Smooth muscle cell (in vitro differentiated cells): ENCODE measurements at regions not wholly inside any gene's neighbourhood (a gene's known extent, or its start where the extent isn't known, plus 50 kb on each side); places are given as distances from the start of the nearest gene placed in this dataset.

Experiments
- DNase-seq: peaks from one replicate; lab custom pipeline; 2025; ENCODE audit not compliant: unreplicated experiment; lab: John Stamatoyannopoulos, UW
- H2AFZ ChIP-seq: fragments of 200-600 bp; sonication (generic); 2 replicates; pipeline ENCODE4 v1.6.0; 2016; ENCODE audit warnings: antibody characterized with exemption, low read depth, mild to moderate bottlenecking
- H3F3A ChIP-seq: fragments of 200-600 bp; sonication (generic); 2 replicates; pipeline ENCODE4 v1.6.0; 2017; ENCODE audit warnings: antibody characterized with exemption, low read depth
- H3K27ac ChIP-seq: fragments of 200-600 bp; sonication (generic); 2 replicates; pipeline ENCODE4 v1.5.1; 2016; ENCODE audit warnings: low read depth, mild to moderate bottlenecking
- H3K27me3 ChIP-seq: fragments of 200-600 bp; sonication (generic); 2 replicates; pipeline ENCODE4 v1.6.1; 2016; ENCODE audit warnings: low read depth, mild to moderate bottlenecking
- H3K36me3 ChIP-seq: fragments of 200-600 bp; sonication (generic); 2 replicates; pipeline ENCODE4 v1.5.1; 2016; ENCODE audit warnings: low read depth
- H3K4me1 ChIP-seq: fragments of 200-600 bp; sonication (generic); 2 replicates; pipeline ENCODE4 v1.5.1; 2016; ENCODE audit warnings: low read depth
- H3K4me2 ChIP-seq: fragments of 200-600 bp; sonication (generic); 2 replicates; pipeline ENCODE4 v1.6.0; 2016; ENCODE audit warnings: mild to moderate bottlenecking
- H3K4me3 ChIP-seq: fragments of 200-600 bp; sonication (generic); 2 replicates; pipeline ENCODE4 v1.5.1; 2016; ENCODE audit warnings: mild to moderate bottlenecking
- H3K79me2 ChIP-seq: fragments of 200-600 bp; sonication (generic); 2 replicates; pipeline ENCODE4 v1.6.0; 2016; ENCODE audit warnings: low read depth, mild to moderate bottlenecking
- H3K9ac ChIP-seq: fragments of 200-600 bp; sonication (generic); 2 replicates; pipeline ENCODE4 v1.6.0; 2016; ENCODE audit warnings: low read depth
- H3K9me3 ChIP-seq: fragments of 200-600 bp; sonication (generic); replicated peaks from 2 replicates; pipeline ENCODE4 v1.5.1; 2016; ENCODE audit warnings: low read depth
- H4K20me1 ChIP-seq: fragments of 200-600 bp; sonication (generic); 2 replicates; pipeline ENCODE4 v1.6.0; 2016; ENCODE audit warnings: low read depth
- WGBS: methylation state at CpG from one replicate; pipeline ENCODE4 v1.1.7; 2016; ENCODE audit warnings: low lambda C conversion rate; 5-methylcytosine and 5-hydroxymethylcytosine counted together
- TF ChIP-seq, protein P1 (sequence below): fragments of 200-600 bp; sonication (generic); IDR thresholded peaks from 2 replicates; pipeline ENCODE4 v1.5.1; 2017; ENCODE audit warnings: borderline replicate concordance, mild to moderate bottlenecking, antibody characterized with exemption; ENCODE audit not compliant: insufficient read depth, poor library complexity, severe bottlenecking

DNA sequence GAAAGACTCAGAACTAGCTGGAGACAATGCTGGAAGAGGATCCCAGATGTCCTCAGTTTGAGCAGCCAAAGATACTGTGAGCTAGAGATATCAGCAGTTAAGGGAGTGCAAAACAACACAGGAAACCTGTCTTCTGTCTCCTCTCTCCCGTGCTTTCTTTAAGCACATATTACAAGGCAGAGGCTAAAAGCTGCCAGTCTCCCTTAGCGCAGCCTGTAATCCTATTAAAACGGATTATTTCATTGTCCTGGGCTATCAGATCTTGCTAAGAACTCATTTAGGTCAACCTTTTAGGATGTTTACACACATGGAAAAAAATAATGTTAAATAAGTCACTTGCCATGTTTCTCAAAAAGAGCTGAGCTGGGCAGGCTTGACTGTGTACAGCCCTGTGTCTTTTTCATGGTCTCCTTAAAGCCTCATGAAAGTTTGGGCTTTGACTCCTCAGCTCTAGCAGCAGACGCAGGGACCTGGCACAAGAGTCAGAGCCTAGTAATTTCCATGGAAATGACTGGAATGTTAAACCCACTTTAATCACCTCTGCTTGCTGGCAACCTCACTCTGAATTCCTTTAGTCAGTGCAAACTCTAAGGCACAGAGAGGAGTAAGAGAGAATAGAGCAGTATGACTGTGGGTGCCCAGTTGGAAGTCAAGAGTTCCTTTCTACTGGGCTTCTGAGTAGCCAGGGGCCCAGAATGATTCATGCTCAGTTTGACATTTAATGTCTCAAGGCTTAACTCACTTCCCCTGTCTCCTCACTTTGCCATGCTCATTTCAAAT lies 491.9 kb downstream of the NTRK3 start:
- TF ChIP-seq, protein P1, sequence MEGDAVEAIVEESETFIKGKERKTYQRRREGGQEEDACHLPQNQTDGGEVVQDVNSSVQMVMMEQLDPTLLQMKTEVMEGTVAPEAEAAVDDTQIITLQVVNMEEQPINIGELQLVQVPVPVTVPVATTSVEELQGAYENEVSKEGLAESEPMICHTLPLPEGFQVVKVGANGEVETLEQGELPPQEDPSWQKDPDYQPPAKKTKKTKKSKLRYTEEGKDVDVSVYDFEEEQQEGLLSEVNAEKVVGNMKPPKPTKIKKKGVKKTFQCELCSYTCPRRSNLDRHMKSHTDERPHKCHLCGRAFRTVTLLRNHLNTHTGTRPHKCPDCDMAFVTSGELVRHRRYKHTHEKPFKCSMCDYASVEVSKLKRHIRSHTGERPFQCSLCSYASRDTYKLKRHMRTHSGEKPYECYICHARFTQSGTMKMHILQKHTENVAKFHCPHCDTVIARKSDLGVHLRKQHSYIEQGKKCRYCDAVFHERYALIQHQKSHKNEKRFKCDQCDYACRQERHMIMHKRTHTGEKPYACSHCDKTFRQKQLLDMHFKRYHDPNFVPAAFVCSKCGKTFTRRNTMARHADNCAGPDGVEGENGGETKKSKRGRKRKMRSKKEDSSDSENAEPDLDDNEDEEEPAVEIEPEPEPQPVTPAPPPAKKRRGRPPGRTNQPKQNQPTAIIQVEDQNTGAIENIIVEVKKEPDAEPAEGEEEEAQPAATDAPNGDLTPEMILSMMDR = no peak
- no peak for DNase-seq

GRCh38 chr15:87763837-87764236 lies 492.7 kb downstream of the NTRK3 start:
- WGBS = 80% methylated on average over 9 of the region's 9 CpGs
- peaks cover 28% of the 10 kb centered on the region for H3K4me1 ChIP-seq
- H4K20me1 ChIP-seq = no peaks in the 10 kb centered on the region
- H3K9ac ChIP-seq = no peak overlapping the region
- DNase-seq = no peak
- no peaks in the 10 kb centered on the region for H3K79me2 ChIP-seq
- H3K36me3 ChIP-seq = no peaks in the 10 kb centered on the region
- no peaks in the 10 kb centered on the region for H3K27me3 ChIP-seq
- peak overlapping the region; percentile 65 for H3K27ac ChIP-seq
- H3K4me2 ChIP-seq = peak overlapping the region; percentile 62
- H3F3A ChIP-seq = no peaks in the 10 kb centered on the region
- no peak overlapping the region for H2AFZ ChIP-seq
- no peaks in the 10 kb centered on the region for H3K9me3 ChIP-seq
- TF ChIP-seq, protein P1 = no peak
- no peak overlapping the region for H3K4me3 ChIP-seq

More for the DNA sequence above, 491.9 kb downstream of the NTRK3 start:
- Histone ChIP-seq H3K27me3 (no peaks in the 10 kb centered on the region), H3K36me3 (no peaks in the 10 kb centered on the region), H3F3A (no peaks in the 10 kb centered on the region), H3K4me1 (peaks cover 28% of the 10 kb centered on the region), H3K9ac (no peak overlapping the region), H3K9me3 (no peaks in the 10 kb centered on the region), H3K4me3 (no peak overlapping the region), H3K79me2 (no peaks in the 10 kb centered on the region), H2AFZ (no peak overlapping the region), H3K4me2 (peak overlapping the region; percentile 62), H4K20me1 (no peaks in the 10 kb centered on the region), H3K27ac (peak overlapping the region; percentile 65)
- 35% methylated on average over 4 of the region's 4 CpGs for WGBS

DNA sequence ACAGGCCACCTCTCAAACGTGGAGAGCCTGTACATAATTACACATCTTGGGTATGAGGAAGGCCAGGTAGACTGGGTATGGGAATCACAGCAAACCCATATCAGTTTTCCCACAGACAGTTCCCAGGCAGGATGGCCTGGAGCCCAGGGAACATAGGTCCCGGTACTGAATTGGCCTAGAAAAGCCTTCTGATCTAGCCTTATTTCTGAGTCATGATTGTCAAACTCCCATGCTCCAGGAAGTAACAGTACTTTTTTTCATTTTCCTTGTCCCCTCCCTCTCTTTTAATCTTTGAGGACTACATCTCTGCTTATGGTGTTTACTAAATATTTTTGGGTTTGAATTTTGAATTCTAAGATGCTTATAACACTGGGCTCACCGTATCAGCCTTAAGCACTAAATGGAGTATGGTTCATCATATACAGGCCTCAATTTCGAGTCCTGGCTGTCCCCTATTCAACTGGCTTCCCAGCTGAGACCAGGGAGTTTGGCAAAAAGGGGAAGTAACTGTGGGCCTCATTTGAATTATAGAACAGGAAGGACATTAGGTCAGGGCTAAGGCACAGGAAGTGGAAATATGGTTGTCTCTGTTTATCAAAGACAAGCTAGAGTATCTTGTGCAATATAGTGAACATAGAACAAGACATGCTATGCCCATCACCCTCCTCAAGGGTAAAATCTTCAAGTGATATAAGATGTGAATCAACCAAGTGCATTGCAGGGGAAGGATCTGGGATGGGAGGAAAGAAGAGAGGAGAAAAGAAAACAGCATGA lies 494.6 kb downstream of the NTRK3 start:
- Histone ChIP-seq H3K27ac (no peak overlapping the region), H4K20me1 (no peaks in the 10 kb centered on the region), H3K27me3 (no peaks in the 10 kb centered on the region), H3K79me2 (no peaks in the 10 kb centered on the region), H3K9ac (no peak overlapping the region), H2AFZ (no peak overlapping the region), H3K4me3 (no peak overlapping the region), H3K4me1 (peaks cover 28% of the 10 kb centered on the region), H3F3A (no peaks in the 10 kb centered on the region), H3K36me3 (no peaks in the 10 kb centered on the region), H3K4me2 (no peak overlapping the region), H3K9me3 (no peaks in the 10 kb centered on the region)
- TF ChIP-seq, protein P1 = no peak
- no peak for DNase-seq
- WGBS = 80% methylated on average over 4 of the region's 4 CpGs
